ENCODE measurements at regions not wholly inside any gene's neighbourhood (a gene's known extent, or its start where the extent isn't known, plus 50 kb on each side); places are given as distances from the start of the nearest gene placed in this dataset.

DNA sequence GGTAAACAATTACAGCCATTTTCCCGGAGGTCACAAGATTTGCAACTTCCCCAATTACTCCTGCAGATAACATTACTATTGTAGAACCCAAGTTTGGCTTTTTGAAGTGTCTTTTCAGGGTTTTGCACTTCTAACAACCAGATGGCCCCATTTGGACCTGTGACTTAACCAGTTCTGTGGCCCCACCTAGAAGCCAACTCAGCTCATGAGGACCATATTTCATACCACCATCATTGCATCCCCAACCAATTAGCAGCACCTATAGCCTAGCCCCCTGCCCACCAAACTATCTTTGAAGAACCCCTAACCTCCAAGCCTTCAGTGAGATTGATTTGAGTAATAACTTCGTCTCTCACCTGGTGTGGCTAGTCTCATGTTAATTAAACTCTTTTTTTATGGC, 51.3 kb upstream of the WDR11 start (continued):
- TF ChIP-seq C11orf30 (IDR thresholded peaks at IDR 0.05; ENCODE audit: low read depth) (no peak), TCF3 (CRISPR knock-in tag; IDR thresholded peaks at IDR 0.05) (no peak), RAD21 (CRISPR knock-in tag; conservative IDR thresholded peaks at IDR 0.05 in 1 of 2, IDR thresholded peaks at IDR 0.05 in 1 of 2) (no peak), CHD1 (IDR thresholded peaks at IDR 0.05; ENCODE audit: low read length) (no peak), ZC3H8 (IDR thresholded peaks at IDR 0.05) (no peak)

- no peak overlapping the region for H3K9ac ChIP-seq (ENCODE audit: insufficient read depth in 1 of 2, low read depth in 2 of 2, low read length in 2 of 2)
- in situ Hi-C loops (cut with MboI) (no loop called here), intact Hi-C loops (cut with micrococcal nuclease) (no loop called here)
- no peaks in the 10 kb centered on the region for H3K4me1 ChIP-seq (replicated peaks in 1 of 2; ENCODE audit: control insufficient read depth in 2 of 2, insufficient read depth in 2 of 2, low read length in 2 of 2)
- FAIRE-seq, result no peak
- DNase-seq (ENCODE audit: extremely low read depth in 1 of 4, low spot score in 3 of 4), result no peak
- H3K36me3 ChIP-seq (ENCODE audit: control insufficient read depth, insufficient read depth, low read length), result no peaks in the 10 kb centered on the region
- ChIA-PET POLR2A (no interaction called here), CTCF (ENCODE audit: low intra/inter-chr PET ratio) (no interaction called here)
- no peaks in the 10 kb centered on the region for H3K9me1 ChIP-seq (ENCODE audit: control insufficient read depth, insufficient read depth, low read length)
- no peak overlapping the region for H2AFZ ChIP-seq (ENCODE audit: low read depth, low read length)
- no TSS peak for BruUV-seq (replicated peaks)
- no peak overlapping the region for H3K4me3 ChIP-seq
- H3K27me3 ChIP-seq (ENCODE audit: control insufficient read depth in 2 of 2, insufficient read depth in 2 of 2, low read length in 2 of 2), result no peaks in the 10 kb centered on the region
- no peak overlapping the region for H3K4me2 ChIP-seq (ENCODE audit: insufficient read depth, low read length)
- TF ChIP-seq TAF9B (IDR thresholded peaks at IDR 0.05; ENCODE audit: partially characterized antibody), result no peak
- no peak for TF ChIP-seq MCM5 (IDR thresholded peaks at IDR 0.05; ENCODE audit: low read depth)
- no peak overlapping the region for H3K27ac ChIP-seq (ENCODE audit: extremely low read depth, low read depth, low read length)
- no peaks in the 10 kb centered on the region for H3K9me3 ChIP-seq (replicated peaks; ENCODE audit: control insufficient read depth, insufficient read depth, low read depth, low read length)
- no peaks in the 10 kb centered on the region for H3K79me2 ChIP-seq (ENCODE audit: control insufficient read depth, insufficient read depth, low read length)
- H4K20me1 ChIP-seq (replicated peaks; ENCODE audit: control insufficient read depth, insufficient read depth, low read length), result no peaks in the 10 kb centered on the region
- WGBS (ENCODE audit: insufficient coverage, low coverage, missing lambda C conversion rate), result 0% methylated on average over 3 of the region's 3 CpGs
- no peak for ATAC-seq
Observed at GRCh38 chr10:120800528-120801323, 50.4 kb upstream of the WDR11 start.
